Vagina (tissue), 2 donors: ENCODE measurements at regions not wholly inside any gene's neighbourhood (a gene's known extent, or its start where the extent isn't known, plus 50 kb on each side); places are given as distances from the start of the nearest gene placed in this dataset.

ENCODE experiments used
- DNase-seq, 2 donors: peaks; one replicate each; pipeline ENCODE4 v3.0.0-alpha.2; 2017; ENCODE audit errors: extremely low spot score in 2 of 2
- H3K27ac ChIP-seq: fragments of 200-600 bp; sonication (generic); one replicate; pipeline ENCODE4 v1.5.1; 2019
- H3K27me3 ChIP-seq: fragments of 200-600 bp; sonication (generic); one replicate; pipeline ENCODE4 v1.5.1; 2019
- H3K36me3 ChIP-seq, 2 donors: fragments of 200-600 bp; sonication (generic); one replicate each; pipeline ENCODE4 v1.5.1; 2017 to 2019
- H3K4me1 ChIP-seq: fragments of 200-600 bp; sonication (generic); one replicate; pipeline ENCODE4 v1.5.1; 2019
- H3K4me3 ChIP-seq, 2 donors: fragments of 200-600 bp; sonication (generic); 1 replicate in 1 of 2; 2 replicates in 1 of 2; pipeline ENCODE4 v1.5.1; 2016 to 2019
- H3K9me3 ChIP-seq: fragments of 200-600 bp; sonication (generic); one replicate; pipeline ENCODE4 v1.5.1; 2019
- CTCF ChIP-seq, 3 experiments: fragments of 450-650 bp in 2 of 3; fragments of 200-600 bp in 1 of 3; sonication (generic) in 1 of 3; IDR thresholded peaks; one replicate each; pipeline ENCODE4 v1.5.1; 2017 to 2019; ENCODE audit warnings: antibody characterized with exemption in 3 of 3, mild to moderate bottlenecking in 2 of 3, moderate library complexity in 2 of 3
- POLR2A ChIP-seq, 2 donors: fragments of 450-650 bp; IDR thresholded peaks; one replicate each; pipeline ENCODE4 v1.6.1; 2017; ENCODE audit warnings: antibody characterized with exemption in 2 of 2, mild to moderate bottlenecking in 2 of 2, moderate library complexity in 2 of 2
- POLR2AphosphoS5 ChIP-seq, 2 donors: sonication (generic); formaldehyde crosslinking; IDR thresholded peaks; one replicate each; pipeline ENCODE4 v1.9.0; 2017; ENCODE audit warnings: antibody characterized with exemption in 2 of 2, mild to moderate bottlenecking in 2 of 2, low read depth in 1 of 2; ENCODE audit not compliant: insufficient read depth in 1 of 2
- intact Hi-C: fragments of 100-400 bp; cut with DNase I; formaldehyde crosslinking; loops from one replicate; pipeline ENCODE4 v1.15.1; 2023

GRCh38 chr9:129464972-129465833, 155.7 kb downstream of the C9orf50 start:
- TF ChIP-seq POLR2AphosphoS5 (IDR thresholded peaks at IDR 0.05; ENCODE audit: insufficient read depth in 1 of 2, low read depth in 1 of 2) (peak in 1 of 2 donors; percentile 23), POLR2A (IDR thresholded peaks at IDR 0.05) (no peak)
- Histone ChIP-seq H3K9me3 (no peaks in the 10 kb centered on the region), H3K36me3 (no peaks in the 10 kb centered on the region), H3K27me3 (no peaks in the 10 kb centered on the region), H3K4me3 (no peak overlapping the region), H3K4me1 (peaks cover 42% of the 10 kb centered on the region), H3K27ac (peak overlapping the region; percentile 70)
- DNase-seq: no peak
- intact Hi-C loops: no loop called here

- no peak for TF ChIP-seq POLR2AphosphoS5 (IDR thresholded peaks at IDR 0.05; ENCODE audit: insufficient read depth in 1 of 2, low read depth in 1 of 2)
- no peak for TF ChIP-seq CTCF (IDR thresholded peaks at IDR 0.05)
- TF ChIP-seq POLR2A (IDR thresholded peaks at IDR 0.05): no peak
These were observed 156.9 kb downstream of the C9orf50 start for GRCh38 chr9:129463994-129464393.

GRCh38 chr9:129463477-129463876, 157.4 kb downstream of the C9orf50 start:
- Histone ChIP-seq H3K9me3 (no peaks in the 10 kb centered on the region), H3K27me3 (no peaks in the 10 kb centered on the region), H3K36me3 (no peaks in the 10 kb centered on the region), H3K27ac (peak overlapping the region; percentile 100), H3K4me1 (peaks cover 59% of the 10 kb centered on the region), H3K4me3 (no peak overlapping the region)
- no peak for DNase-seq
- intact Hi-C loops: no loop called here
- no peak for TF ChIP-seq POLR2A (IDR thresholded peaks at IDR 0.05)
- TF ChIP-seq CTCF (IDR thresholded peaks at IDR 0.05): no peak
- TF ChIP-seq POLR2AphosphoS5 (IDR thresholded peaks at IDR 0.05; ENCODE audit: insufficient read depth in 1 of 2, low read depth in 1 of 2): no peak

More at GRCh38 chr9:129463994-129464393, 156.9 kb downstream of the C9orf50 start:
- Histone ChIP-seq H3K9me3 (no peaks in the 10 kb centered on the region), H3K27ac (no peak overlapping the region), H3K4me3 (no peak overlapping the region), H3K36me3 (no peaks in the 10 kb centered on the region), H3K27me3 (no peaks in the 10 kb centered on the region), H3K4me1 (peaks cover 54% of the 10 kb centered on the region)
- intact Hi-C loops: no loop called here
- DNase-seq: no peak

GRCh38 chr9:129462360-129462759, 158.5 kb downstream of the C9orf50 start:
- DNase-seq: no peak
- Histone ChIP-seq H3K27me3 (no peaks in the 10 kb centered on the region), H3K9me3 (no peaks in the 10 kb centered on the region), H3K27ac (peak overlapping the region; percentile 100), H3K4me1 (peaks cover 70% of the 10 kb centered on the region), H3K4me3 (no peak overlapping the region), H3K36me3 (no peaks in the 10 kb centered on the region)
- no peak for TF ChIP-seq CTCF (IDR thresholded peaks at IDR 0.05)
- no peak for TF ChIP-seq POLR2AphosphoS5 (IDR thresholded peaks at IDR 0.05; ENCODE audit: insufficient read depth in 1 of 2, low read depth in 1 of 2)
- TF ChIP-seq POLR2A (IDR thresholded peaks at IDR 0.05): no peak
- intact Hi-C loops: no loop called here

GRCh38 chr9:129460323-129461261, 160.3 kb downstream of the C9orf50 start:
- peaks cover 71% of the 10 kb centered on the region for H3K4me1 ChIP-seq
- peak overlapping the region; percentile 100 for H3K27ac ChIP-seq
- H3K27me3 ChIP-seq: no peaks in the 10 kb centered on the region
- peak in 1 of 2 donors; percentile 98 for DNase-seq
- H3K36me3 ChIP-seq: no peaks in the 10 kb centered on the region
- peak overlapping the region; percentile 49 to 57 for H3K4me3 ChIP-seq
- peak; percentile 6 to 68 for TF ChIP-seq POLR2AphosphoS5 (IDR thresholded peaks at IDR 0.05; ENCODE audit: insufficient read depth in 1 of 2, low read depth in 1 of 2)
- TF ChIP-seq POLR2A (IDR thresholded peaks at IDR 0.05): peak in 1 of 2 donors; percentile 93
- no peak for TF ChIP-seq CTCF (IDR thresholded peaks at IDR 0.05)
- intact Hi-C loops: no loop called here
- no peaks in the 10 kb centered on the region for H3K9me3 ChIP-seq
